GM18507 (cell line): ENCODE measurements at regions not wholly inside any gene's neighbourhood (a gene's known extent, or its start where the extent isn't known, plus 50 kb on each side); places are given as distances from the start of the nearest gene placed in this dataset.
"Not testable (repeated sequence)": the region's sequence is repeated elsewhere in the genome, so short reads cannot be mapped to it uniquely, and the experiment has no call there.

Experiments
- DNase-seq: peaks from one replicate; pipeline ENCODE4 v3.0.0; 2011; ENCODE audit warnings: low read depth; ENCODE audit not compliant: insufficient read length; ENCODE audit errors: extremely low spot score
- FAIRE-seq: peaks from 2 replicates; lab custom pipeline; 2011; peaks lifted over from hg19 to GRCh38; lab: Jason Lieb, UNC

DNA sequence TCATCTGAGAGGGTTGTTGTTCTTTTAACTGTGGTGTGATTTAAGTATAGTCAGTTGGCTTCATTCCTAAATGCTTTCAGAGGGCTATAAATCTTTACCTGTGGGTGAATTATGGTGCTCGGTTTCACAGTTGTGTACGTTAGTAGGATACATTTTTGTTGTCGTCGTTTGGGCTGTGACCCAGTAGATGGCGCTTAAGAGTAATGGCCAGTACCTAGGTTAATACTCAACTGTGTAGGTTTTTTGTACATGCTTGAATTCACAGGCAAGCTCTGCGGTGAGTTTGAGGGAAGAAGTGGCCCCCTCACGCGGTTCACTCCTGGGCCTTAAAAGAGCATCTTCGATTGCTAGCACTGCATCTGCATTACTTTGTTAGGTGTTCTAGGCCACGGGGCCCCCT is 571.7 kb upstream of the TGIF2LX start:
- DNase-seq, FAIRE-seq: not testable (repeated sequence)

DNA sequence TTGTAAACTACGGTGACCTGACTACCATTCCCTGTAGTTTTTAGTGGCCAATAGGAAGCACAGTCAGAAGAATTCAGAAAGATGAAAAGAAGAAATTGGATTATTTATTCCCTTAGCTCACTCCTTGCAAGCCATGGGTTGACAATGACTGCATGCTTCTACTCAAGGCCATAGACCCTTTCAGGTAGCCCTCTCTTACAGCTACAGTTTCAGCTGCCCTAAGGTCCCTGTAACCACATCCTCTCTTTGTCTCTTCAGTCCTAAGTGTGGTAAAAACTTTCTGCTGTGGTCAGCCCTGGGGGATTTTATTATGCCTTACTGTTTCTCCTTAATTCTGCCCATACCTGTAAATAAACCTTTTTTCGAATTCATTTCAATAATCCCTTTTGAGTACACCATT is 551.8 kb upstream of the TGIF2LX start:
- not testable (repeated sequence) for DNase-seq, FAIRE-seq

DNA sequence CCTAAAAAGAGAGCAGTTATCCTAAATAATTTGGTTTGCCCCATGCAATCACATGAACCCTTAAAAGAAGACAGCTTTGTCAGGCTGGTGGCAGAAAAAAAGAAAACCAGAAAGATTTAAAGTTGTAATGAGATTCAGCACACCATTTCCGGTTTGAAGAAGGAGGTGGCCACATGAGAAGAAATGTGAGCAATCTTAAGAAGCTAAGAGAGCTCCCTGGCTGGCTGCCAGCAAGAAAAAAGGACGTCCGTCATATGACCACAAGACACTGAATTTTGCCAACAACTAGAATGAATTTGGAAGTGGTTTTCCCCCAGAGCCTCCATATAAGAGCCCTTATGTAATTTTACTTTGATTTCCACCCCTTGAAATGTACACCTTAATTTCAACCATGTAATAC is 528.7 kb upstream of the TGIF2LX start:
- DNase-seq, FAIRE-seq: not testable (repeated sequence)

DNA sequence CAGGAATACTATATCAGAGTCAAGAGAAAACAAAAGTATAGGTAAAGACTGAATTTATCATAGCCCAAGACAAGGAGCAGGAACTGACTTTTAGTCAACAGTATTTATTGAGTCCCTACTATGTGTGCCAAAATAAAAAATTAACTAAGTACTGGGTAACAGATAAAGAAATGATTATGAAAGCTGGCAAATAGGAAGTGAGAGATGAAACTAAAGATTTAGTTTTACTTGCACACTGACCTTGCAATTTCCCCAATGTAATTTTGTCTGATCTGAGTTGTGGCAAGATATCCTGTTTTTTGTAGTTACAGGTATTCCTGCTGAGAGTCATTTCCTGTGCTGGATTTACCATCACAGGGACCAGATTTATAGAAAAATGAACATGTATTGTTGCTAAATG is 518.9 kb upstream of the TGIF2LX start:
- DNase-seq, result not testable (repeated sequence)
- FAIRE-seq, result peak; percentile 78

DNA sequence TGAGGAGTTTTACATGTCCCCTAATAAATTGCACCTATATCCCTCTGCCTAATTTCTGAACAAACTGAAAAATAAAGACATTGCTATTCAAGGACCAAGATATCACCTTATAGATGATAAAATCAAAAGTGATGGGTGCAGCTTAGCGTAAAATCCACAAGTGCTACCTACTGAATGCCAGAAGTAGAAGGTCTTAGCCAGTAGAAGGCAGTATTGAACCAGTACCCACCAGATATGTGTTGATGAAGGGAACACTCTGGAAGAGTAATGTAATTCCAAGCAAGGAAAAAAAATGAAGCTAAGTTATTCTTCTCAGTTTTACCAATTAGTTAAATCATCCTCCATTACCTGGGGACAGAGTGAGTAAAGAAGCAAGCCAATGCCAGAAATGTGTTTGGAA is 516.6 kb upstream of the TGIF2LX start:
- DNase-seq, FAIRE-seq: not testable (repeated sequence)

DNA sequence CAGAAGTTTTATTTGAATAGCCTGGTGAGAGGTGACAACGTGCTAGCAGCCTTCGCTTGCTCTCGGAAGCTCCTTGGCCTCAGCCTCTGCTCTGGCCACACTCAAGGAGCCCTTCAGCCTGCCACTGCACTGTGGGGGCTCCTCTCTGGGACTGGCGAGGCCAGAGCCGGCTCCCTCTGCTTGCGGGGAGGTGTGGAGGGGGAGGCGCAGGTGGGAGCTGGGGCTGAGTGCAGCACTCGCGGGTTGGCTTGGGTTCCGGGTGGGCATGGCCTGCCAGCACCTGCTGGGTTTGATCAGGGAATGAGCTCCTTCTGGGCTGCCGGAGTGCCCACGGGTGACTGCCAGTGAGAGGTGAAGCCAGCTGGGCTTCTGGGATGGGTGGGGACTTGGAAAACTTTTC is 504.8 kb upstream of the TGIF2LX start:
- FAIRE-seq, DNase-seq: not testable (repeated sequence)

DNA sequence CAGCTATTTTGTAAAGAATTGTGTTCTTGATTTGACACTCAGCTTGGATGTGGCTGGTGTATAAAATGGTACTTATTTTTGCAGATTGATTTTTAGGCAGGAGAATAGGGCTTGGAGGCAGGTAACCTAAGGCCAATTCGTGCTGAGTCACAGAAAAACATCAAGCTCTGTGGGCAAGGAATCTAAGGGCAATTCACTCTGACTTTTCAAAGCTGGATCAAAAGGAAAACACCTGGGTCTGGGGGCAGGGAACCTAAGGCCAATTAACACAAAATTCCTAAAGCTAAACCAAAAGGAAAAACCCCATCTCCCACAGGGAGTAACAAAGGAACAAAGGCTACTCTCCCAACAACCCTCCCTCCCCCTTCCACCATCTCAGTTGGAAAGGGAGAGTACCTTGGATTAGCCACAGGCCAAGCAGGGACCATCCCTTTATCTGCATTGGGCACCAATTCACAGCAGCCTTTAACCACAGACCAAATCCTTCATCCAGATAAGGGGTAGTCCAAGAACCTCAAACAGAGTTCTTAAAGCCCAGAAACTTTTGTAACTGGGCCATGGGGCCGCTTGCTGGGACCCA is 489.0 kb upstream of the TGIF2LX start:
- not testable (repeated sequence) for FAIRE-seq

More for the DNA sequence above, 489.0 kb upstream of the TGIF2LX start:
- not testable (repeated sequence) for DNase-seq
